PFSK-1 (cell line): ENCODE measurements at regions not wholly inside any gene's neighbourhood (a gene's known extent, or its start where the extent isn't known, plus 50 kb on each side); places are given as distances from the start of the nearest gene placed in this dataset.

Source experiments
- POLR2AphosphoS5 ChIP-seq: IDR thresholded peaks from 2 replicates; pipeline ENCODE4 v1.6.1; 2012; ENCODE audit warnings: low read depth, mild to moderate bottlenecking, control low read depth, low read length, moderate library complexity
- REST ChIP-seq, 2 experiments: IDR thresholded peaks; 2 replicates each; pipeline versions ENCODE4 v1.6.1 to v1.8.0; 2011 to 2012; ENCODE audit warnings: low read depth in 2 of 2, low read length in 2 of 2, control low read depth in 1 of 2, inconsistent platforms in 1 of 2, mild to moderate bottlenecking in 1 of 2, moderate library complexity in 1 of 2; ENCODE audit not compliant: insufficient read depth in 1 of 2
- SIN3A ChIP-seq: IDR thresholded peaks from 2 replicates; pipeline ENCODE4 v1.6.1; 2012; ENCODE audit warnings: mild to moderate bottlenecking, low read length, moderate library complexity, borderline replicate concordance; ENCODE audit not compliant: insufficient read depth
- TAF1 ChIP-seq: IDR thresholded peaks from 2 replicates; pipeline ENCODE4 v1.6.1; 2012; ENCODE audit warnings: low read length, control low read depth, borderline replicate concordance; ENCODE audit not compliant: insufficient read depth

GRCh38 chr1:112328600-112328999 lies 67.4 kb upstream of the CTTNBP2NL start:
- TF ChIP-seq TAF1 (no peak), POLR2AphosphoS5 (no peak), REST (IDR thresholded peaks at IDR 0.05; ENCODE audit: insufficient read depth in 1 of 2, low read depth in 2 of 2, low read length in 2 of 2) (no peak), SIN3A (no peak)
